GM18870 (cell line): ENCODE measurements at regions not wholly inside any gene's neighbourhood (a gene's known extent, or its start where the extent isn't known, plus 50 kb on each side); places are given as distances from the start of the nearest gene placed in this dataset.

Experiments
- ATAC-seq: cut with Tn5 transposase; IDR thresholded peaks from one replicate; pipeline ENCODE4 v1.9.1; 2021; ENCODE audit warnings: moderate library complexity; ENCODE audit not compliant: unreplicated experiment

DNA sequence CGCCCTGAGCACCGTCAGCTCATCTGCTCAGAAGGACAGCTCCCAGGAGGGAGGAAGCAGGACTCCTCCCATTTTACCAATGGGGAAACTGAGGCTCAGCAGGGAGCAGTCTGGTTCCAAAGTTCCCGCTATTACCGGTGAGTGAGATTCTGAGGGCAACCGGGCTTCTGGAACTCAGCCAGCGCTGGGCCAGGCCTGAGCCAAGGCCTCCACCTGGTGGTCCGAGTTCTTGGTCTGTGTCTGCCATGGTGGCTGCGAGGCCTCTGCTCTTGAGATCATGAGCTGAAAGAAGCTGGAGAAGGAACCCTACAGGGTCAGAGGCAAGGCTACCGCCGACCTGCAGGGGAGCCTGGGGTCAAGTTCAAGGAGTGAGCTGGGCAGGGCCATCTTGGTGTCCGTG is 110.8 kb upstream of the GSE1 start:
- ATAC-seq, result no peak

DNA sequence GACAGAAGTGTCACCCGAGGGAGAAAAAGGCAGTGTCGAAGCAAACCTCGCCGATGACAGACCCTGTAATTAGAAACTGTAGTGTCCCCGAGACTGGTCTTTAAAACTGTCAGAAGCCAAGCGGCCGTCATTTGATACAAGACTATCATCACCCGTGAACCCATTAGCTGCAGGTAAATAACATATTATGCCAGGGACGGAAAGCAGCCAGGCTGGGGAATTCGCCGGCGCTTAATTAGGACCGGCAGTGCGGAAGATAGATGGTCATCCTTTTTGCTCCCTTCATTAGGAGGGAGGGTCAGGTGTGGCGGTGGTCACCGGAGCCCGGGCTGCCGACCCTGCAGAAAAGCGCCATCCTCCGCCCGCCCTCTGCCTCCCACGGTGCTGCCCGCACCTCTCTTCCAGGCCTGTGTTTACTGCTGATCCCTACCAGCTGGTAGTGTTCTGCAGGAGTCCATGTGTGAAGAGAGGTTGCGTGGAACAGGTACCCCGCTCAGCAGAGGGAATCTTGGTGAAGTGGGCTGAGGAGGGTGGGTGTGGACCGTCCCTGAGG is 109.4 kb upstream of the GSE1 start:
- ATAC-seq, result no peak

DNA sequence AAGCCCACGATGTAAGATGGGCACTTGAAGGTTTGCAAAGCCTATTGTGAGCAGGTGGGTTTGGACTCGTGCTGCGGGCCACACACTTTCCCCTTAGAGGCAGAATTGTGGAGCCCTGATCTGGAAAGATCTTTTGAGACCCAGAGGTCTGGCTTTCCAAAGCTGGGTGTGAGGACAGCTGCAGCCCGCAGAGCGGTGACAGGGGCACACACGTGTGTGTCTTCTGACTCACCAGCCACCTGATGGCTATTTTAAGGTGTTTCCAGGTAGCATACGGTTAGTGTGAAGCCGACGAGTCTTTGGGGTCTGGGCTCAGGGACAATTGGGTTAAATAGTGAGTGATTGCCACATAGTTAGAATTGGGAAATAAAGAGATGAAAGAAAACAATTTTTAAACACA is 108.9 kb upstream of the GSE1 start:
- ATAC-seq, result no peak

DNA sequence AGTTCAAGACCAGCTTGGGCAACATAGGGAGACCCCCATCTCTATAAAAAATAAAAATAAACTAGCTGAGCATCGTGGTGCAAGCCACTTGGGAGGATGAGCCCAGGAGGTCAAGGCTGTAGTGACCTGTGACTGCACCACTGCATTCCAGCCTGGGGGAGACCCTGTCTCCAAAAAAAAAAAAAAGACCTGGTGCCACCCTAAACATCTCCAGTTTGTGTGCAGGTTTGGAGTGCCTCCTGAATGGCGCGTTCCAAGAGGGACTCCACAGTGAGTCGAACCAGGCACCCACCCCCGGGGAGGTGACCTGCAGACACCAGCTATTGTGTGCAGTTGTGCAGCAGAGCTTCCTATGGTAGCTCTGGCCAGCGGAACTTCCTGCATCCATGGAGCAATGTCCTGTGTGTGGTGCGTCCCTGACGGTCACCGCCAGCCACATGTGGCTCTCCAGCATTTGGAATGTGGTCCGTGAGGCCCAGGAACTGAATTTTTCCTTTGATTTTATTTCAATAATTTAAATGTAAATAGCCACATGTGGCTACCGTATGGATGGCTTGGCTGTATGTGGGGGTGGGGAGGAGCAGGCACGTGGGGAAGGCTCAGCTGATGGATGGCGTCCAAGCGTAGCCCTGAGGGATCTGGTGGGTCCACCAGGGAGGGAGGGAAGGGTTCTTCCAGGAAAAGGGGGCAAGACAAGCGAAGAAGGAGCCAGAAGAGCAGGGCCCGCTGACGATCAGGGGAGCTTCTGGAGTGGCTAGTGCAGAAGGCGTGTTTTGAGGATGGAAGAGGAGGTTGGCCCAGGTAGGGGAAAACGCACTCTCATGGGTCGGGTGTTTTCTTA is 107.1 kb upstream of the GSE1 start:
- no peak for ATAC-seq

DNA sequence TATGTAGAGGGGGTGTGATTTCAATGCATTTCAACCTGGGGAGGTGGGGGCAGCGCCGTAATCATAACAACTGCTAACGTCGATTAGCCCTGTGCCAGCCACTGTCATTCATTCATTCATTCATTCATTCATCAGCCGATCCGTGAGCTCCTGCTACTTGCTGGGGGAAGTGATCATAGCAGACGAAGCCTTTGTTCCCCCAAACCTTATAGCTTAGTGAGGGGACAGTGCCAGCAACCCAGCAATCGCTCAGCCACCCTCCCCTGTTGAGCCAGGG is 106.5 kb upstream of the GSE1 start:
- no peak for ATAC-seq

DNA sequence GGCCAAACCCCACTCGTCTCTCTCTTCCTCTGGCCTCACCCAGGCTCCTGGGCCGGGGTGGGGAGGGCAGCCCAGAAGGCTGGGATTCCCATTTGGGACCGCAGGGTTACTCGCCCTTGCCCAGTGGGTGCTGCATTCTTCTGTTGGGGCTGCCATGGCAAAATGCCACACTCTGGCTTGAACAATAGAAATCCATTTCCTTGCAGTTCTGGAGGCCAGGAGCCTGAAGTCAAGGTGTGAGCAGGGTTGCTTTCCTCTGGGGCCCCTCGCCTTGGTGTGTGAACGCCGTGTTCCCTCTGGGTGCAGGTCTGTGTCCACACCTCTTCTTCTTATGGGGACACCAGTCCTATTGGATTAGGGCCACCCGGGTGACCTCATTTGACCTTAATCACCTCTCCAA is 105.8 kb upstream of the GSE1 start:
- ATAC-seq, result no peak

DNA sequence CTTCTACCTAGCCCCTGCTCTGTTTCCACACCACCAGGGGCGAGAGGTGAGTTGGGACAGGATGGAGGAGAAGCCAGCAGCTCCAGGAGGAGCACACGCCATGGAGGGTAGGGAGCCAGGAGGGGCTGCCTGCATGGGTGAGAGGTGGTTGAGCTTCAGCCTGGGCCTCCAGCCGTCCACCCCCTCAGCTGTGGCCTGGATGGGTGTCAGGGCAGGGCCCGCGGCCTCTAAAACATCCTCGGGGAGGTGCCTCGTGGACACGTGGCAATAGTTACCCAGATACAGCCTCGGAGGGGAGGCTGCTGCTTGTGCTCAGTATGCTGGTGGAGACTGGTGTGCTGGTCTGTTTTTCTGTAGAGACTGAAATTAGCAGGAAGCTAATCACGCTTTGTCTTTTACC is 104.7 kb upstream of the GSE1 start:
- ATAC-seq, result no peak

DNA sequence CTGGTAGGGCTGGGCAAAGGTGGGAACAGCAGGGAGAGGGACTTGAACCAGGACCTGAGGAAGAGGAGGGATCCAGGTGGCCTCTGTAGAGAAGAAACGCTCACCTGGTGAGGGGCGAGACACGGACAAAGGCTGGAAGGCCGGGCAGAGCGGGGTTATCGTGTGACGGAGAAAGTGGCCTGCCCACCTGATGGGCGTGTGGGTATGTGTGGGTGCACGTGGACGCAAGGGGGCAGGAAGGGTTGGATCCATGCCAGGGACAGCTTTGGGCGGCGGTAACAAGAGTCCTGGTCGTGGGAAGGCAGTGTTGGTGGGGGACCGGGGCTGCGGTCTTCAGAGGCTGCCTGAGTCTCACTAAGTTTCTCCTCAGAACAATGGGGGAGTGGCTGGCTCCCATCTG is 104.1 kb upstream of the GSE1 start:
- ATAC-seq, result no peak

DNA sequence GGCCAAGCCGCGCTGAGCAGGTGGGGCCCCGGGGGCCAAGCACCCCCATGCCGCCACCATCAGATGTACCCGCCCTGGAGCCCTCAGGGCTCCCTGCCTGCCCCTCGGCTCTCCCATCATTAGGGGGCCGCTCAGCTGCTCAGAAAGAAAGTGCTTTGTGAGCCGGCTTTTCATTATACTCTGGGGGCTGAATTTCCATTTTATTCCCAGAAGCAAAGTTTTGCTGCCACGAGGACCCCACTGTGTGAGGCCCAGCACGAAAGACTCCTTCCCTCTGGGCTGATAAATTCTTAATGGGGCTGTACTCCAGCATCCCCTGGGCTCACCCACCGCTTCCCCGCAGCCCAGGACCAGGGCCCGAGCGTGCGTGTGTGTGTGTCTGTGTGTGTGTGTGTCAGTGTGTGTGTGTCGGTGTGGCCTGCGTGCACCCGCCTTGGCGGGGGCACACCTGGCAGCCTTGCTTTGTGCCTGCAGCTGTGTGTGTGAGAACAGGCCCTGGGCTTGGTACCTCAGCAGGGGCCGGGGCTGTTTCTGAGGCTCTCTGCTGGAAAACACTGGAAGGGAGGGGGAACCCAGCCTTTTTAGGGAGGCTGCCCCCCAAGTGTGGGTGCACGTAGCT is 103.0 kb upstream of the GSE1 start:
- ATAC-seq, result no peak

DNA sequence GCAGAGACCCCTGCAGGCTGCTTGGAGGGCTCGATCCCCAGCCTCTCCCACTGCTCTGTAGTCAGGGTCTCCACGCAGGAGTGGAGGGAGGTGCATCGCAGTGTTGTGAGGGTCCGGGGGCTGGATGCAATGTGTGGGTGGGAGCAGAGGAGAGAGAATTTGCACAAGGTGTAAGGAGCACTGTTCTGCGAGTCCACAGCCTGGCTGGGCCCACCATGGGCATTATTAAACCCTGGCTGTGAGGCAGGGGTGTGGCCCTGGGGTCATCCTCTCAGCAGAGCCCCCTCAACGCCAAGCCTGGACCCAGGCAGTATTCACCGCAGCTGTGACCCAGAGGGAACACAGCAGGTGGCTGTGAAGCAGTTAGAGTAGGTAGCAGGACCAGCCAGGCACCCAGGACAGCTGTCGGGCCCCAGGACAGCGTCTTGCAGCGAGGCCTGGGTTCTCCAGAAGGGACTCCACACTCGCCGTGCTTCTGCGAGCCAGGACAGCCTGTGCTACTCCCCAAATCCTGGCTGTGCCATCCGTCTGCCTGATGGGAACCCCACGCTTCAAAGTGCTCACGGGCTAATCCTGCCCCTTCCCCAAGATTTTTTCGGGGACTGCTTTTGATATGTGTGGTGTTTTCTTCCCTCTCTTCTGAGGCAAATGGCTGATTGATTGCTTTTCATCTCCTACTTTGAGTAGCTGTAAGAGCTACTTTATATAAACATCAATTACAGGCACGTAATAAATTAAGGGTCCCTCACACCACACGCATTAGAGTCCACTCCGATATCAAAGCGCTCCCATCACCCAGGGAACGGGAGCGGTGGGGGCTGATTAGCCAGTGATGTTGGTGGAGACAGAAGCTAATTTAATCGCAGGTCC is 100.9 kb upstream of the GSE1 start:
- ATAC-seq, result no peak

DNA sequence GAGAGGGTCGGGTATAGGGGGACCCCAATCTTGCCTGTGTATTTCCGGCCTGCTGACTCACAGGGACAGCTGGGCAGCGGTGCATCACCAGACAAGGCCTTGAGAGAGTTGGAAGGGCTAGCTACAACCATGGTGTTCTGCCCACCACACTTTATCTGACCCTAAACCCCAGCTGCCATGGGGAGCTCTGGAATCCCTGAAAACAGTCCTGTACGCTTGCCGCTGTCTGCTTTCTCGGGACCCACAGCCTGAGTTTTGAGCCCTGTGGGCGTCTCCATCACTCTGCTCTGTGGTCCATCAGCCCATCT is 100.4 kb upstream of the GSE1 start:
- no peak for ATAC-seq

DNA sequence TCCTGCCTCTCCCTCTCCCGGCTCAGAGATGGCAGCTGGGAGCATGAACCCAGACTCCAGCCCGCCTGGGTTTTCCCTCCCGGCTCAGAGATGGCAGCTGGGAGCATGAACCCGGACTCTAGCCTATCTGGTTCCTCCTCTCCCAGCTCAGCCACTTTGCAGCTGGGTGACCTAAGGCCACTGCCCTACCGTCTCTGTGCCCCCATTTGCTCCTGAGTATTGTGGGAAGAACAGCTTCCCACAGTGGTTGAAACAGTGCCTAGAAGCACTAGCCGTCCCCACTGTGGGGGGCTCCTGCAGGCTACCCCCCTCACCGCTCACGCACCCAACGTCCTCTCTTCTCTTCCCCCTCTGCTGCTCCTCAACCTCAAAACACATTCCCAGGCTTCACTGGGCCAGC is 99.9 kb upstream of the GSE1 start:
- ATAC-seq, result no peak

DNA sequence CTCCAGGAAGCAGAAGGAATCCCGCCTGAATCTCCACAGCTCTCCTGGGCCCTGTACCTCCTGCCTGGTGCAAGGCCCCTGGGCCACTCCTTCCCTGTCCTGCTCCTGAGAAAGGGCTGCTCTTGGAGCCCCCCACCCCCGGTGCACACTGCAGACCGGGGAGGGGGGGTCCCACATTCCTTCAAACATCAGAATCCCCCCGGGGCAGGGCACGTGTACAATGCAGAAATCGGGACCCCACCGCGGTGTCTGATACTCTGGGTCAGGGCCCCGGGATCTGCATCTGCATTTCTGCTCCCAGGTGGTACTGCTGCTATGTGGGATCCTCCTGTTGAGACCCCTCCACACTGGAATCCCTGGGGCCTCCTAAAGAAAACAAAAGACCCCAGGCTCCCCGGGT is 99.5 kb upstream of the GSE1 start:
- no peak for ATAC-seq

DNA sequence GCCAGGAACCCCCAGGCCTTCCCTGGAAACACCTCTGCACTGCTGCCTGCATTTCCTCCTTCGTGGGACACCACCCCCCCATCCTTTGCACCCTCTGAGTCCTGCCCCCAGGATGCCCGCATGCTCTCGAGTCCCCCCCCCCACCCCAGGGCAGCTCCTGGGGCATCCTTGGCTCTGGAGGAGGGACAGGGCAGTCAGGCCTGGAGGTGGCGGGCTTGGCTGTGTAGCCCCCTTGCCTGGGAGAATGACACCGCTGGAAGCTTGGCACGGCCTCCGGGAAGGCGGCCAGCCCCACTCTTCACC is 98.9 kb upstream of the GSE1 start:
- ATAC-seq, result no peak

DNA sequence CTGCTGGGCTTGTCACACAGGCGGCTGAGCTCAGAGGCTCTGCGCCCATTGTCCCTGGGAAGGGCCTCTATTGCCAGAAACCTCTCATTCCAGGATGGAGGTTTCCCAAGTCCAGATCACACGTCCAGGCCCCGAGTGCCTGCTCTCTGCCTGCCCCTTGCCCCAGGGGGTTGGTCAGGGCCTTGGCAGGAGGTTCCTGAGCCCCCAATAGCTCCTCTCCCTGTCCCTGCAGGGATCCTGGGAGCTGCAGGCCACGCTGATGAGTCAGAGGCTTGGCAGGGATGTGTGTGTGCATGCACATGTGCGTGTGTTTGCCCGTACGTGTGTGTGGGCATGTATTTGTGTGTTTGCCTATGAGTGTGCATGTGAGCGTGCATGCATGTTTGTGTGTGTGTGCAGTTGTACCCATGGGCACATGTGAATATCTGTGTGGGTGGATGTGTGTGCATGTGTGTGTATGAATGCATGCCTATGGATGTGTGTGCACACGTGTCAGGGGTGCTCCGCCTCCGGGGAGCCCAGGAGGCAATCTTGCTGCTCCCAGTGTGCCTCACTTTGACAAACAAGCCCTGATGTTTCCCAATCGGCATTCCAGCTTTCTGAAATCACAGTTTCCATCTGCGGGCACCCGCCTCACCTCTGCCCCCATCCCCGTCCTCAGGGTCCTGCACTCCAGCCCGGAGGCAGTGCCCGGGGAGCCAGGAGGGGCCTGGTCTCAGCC is 98.4 kb upstream of the GSE1 start:
- ATAC-seq, result no peak

DNA sequence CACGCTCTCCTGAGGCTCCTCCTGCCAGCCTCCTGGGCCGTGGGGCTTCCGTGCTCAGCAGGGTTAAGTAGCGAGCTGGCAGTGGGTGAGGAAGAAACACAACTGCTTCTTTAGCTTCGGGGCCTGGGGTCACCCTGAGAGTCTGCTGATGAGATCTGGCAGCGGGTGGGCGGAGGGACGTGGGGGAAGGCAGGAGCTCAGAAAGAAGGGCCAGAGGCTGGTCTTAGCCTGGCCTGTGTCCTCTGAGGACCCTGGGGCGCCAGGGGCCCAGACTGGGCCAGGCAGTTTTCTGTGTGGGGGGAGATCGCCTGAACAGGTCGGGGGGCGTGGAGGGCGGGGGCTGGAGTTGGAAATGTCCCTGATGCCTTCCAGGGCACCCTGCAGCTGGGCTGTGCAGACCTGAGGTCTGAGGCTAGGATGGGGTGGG is 97.8 kb upstream of the GSE1 start:
- ATAC-seq, result no peak

DNA sequence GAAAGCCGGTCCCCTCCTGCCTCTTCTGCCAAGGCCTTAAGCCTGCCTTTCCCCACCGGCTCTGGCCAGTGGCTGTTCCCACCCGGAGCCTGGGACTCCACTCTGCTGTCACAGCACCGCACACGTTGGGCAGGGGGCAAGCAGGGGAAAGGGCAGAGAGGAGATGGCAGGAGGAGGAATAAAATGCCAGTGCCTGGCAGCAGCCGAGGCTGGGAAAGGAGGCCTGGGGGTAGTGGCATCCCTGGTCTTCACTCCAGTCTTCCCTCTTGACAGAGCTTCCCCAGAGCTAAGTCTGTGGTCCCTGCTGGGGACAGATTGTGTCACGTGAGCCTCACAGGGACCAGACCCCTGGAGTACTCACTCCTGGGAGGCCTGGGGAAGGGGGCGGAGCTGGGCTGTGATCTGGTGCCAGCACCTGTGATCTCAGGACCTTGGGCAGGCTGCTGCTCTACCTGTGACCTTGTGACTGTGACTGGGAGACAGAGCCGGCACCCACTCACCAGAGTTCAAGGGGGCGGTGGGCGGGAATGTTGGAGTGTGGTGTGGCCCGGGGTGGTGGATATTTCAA is 97.2 kb upstream of the GSE1 start:
- ATAC-seq, result no peak

DNA sequence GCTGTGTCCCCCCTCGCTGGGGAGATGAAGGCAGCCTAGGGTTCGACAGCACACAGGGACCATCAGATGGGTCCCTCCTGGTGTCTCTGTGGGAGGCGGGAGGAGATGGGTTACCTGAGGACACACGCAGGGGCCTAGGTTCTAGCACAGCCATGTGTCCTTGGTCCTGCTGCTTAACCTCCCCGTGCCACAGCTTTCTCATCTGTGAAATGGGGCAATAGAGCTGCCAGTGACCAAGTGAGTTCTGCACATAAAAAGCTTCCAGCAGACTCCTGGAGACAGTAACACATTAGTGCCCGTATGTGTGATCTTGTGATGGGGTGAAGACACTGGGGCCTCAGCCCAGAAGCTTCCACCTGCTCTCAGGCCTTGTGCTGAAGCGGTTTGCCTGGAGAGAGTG is 96.0 kb upstream of the GSE1 start:
- no peak for ATAC-seq

DNA sequence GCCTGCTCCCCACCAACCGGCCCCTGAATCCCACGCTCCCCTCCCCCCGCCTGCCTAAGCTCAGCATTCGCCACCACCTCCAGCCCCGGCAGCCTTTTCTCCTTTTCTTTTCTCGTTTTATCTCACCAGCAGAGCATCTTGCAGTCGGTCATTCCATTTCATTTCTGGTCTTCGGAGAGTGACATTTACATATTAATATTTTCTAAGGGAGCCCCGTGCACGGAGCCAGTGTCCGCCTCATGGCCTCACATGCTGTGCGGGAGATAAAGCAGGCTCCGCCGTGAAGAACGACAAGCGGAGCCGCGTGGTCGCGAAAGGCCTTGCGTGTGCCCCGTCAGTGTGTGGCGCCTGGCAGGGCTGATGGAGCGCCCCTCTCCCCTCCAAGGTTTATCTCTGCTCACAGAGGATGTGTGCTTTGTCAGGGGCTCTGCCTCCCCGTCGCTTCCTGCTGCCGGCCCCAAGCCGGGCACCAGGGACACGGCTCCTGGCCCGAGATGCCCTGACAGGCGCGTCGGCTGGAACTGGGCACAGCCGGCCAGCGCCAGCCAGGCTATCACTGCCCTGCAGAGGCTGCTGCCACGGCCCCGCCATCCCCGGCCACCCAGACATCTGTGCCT is 95.5 kb upstream of the GSE1 start:
- no peak for ATAC-seq

DNA sequence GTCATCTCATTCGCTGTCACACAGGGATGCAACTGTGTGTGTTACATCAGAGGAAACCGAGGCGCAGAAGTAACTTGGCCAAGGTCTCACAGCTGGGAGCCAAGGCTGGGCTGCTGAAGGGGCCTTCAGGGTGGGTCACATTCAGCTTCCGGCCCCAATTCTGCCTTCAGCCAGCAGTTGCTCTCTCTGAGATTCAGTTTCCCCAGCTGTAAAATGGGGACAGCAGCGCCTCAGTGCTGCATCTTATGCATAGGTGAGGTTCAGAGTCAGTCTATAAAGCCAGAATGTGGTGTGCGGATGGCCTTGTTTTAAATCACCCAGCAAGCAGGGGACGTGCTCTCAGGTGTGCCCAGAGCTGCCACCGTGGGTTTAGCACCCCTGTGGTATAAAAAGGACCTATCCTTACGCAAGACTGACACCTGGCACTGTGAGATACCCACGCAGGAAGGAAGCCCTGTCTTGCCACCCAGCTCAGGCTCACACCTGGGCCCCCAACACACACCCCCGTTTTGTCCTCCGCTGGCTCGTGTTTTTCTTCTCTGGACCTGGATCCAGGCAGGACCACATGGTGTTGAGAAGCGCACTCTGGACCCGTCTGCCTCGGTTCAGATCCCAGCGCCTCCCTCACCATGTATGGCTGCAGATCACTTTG is 94.6 kb upstream of the GSE1 start:
- ATAC-seq, result no peak
